GM19023 (cell line): ENCODE measurements at regions not wholly inside any gene's neighbourhood (a gene's known extent, or its start where the extent isn't known, plus 50 kb on each side); places are given as distances from the start of the nearest gene placed in this dataset.

Source experiments
- ATAC-seq: cut with Tn5 transposase; IDR thresholded peaks from one replicate; pipeline ENCODE4 v1.9.1; 2021; ENCODE audit warnings: mild to moderate bottlenecking, moderate library complexity; ENCODE audit not compliant: unreplicated experiment

GRCh38 chr4:92101737-92102172 lies 202.0 kb upstream of the GRID2 start:
- ATAC-seq: no peak

- ATAC-seq: no peak
Measured at GRCh38 chr4:92104506-92104905, 199.3 kb upstream of the GRID2 start.

- no peak for ATAC-seq
Measured at GRCh38 chr4:92106816-92107215, 196.9 kb upstream of the GRID2 start.

GRCh38 chr4:92111493-92111892 lies 192.3 kb upstream of the GRID2 start:
- no peak for ATAC-seq

- ATAC-seq: no peak
Measured at GRCh38 chr4:92112805-92113204, 191.0 kb upstream of the GRID2 start.

GRCh38 chr4:92120810-92121498 lies 182.8 kb upstream of the GRID2 start:
- no peak for ATAC-seq

- no peak for ATAC-seq
Measured at GRCh38 chr4:92122911-92123310, 180.9 kb upstream of the GRID2 start.

- ATAC-seq: no peak
Measured at GRCh38 chr4:92128676-92129075, 175.1 kb upstream of the GRID2 start.

- no peak for ATAC-seq
Measured at GRCh38 chr4:92129408-92129994, 174.3 kb upstream of the GRID2 start.

- ATAC-seq: no peak
Measured at GRCh38 chr4:92136434-92136833, 167.3 kb upstream of the GRID2 start.

- ATAC-seq: no peak
Measured at GRCh38 chr4:92163348-92163747, 140.4 kb upstream of the GRID2 start.

- ATAC-seq: no peak
Measured at GRCh38 chr4:92170340-92170739, 133.4 kb upstream of the GRID2 start.

- ATAC-seq: no peak
Measured at GRCh38 chr4:92172203-92172602, 131.6 kb upstream of the GRID2 start.

GRCh38 chr4:92175250-92175649 lies 128.5 kb upstream of the GRID2 start:
- ATAC-seq: no peak

- ATAC-seq: no peak
Measured at GRCh38 chr4:92182006-92182735, 121.6 kb upstream of the GRID2 start.

- no peak for ATAC-seq
Measured at GRCh38 chr4:92182736-92183407, 120.9 kb upstream of the GRID2 start.

GRCh38 chr4:92183825-92184224 lies 119.9 kb upstream of the GRID2 start:
- ATAC-seq: no peak

- ATAC-seq: no peak
Measured at GRCh38 chr4:92184566-92184965, 119.2 kb upstream of the GRID2 start.

GRCh38 chr4:92186239-92186638 lies 117.5 kb upstream of the GRID2 start:
- no peak for ATAC-seq

GRCh38 chr4:92189146-92189545 lies 114.6 kb upstream of the GRID2 start:
- no peak for ATAC-seq

- ATAC-seq: no peak
Measured at GRCh38 chr4:92198711-92199110, 105.1 kb upstream of the GRID2 start.

- ATAC-seq: no peak
Measured at GRCh38 chr4:92199135-92199534, 104.6 kb upstream of the GRID2 start.
